ENCODE measurements at regions not wholly inside any gene's neighbourhood (a gene's known extent, or its start where the extent isn't known, plus 50 kb on each side); places are given as distances from the start of the nearest gene placed in this dataset.

DNA sequence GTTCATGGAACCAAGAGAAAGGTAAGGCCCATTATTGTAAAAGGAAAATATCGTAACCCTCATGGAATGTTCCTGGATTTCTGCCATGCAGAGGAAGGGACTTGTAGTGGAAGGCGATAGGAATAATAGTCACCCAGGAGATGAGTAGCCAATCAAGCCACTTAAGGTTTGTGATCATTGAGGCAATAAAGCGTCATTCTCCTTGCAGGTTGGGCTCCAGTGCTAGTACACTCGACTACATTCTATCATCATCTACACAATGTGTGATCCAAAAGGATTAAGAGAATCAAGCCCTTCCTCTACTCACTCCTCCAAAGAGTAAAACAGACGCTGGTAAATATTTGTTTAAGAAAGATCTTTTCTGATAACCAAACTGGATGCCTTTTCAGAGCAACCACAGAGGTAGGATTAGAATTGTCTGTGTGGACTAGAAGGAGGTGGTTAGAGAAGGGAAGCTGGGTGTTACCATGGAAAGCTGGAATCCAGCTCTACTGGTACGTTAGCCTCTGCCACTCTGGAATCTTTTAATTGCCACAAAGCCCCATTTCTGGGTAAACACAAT, 245.7 kb downstream of the IKZF2 start:
- TF ChIP-seq, protein P1, sequence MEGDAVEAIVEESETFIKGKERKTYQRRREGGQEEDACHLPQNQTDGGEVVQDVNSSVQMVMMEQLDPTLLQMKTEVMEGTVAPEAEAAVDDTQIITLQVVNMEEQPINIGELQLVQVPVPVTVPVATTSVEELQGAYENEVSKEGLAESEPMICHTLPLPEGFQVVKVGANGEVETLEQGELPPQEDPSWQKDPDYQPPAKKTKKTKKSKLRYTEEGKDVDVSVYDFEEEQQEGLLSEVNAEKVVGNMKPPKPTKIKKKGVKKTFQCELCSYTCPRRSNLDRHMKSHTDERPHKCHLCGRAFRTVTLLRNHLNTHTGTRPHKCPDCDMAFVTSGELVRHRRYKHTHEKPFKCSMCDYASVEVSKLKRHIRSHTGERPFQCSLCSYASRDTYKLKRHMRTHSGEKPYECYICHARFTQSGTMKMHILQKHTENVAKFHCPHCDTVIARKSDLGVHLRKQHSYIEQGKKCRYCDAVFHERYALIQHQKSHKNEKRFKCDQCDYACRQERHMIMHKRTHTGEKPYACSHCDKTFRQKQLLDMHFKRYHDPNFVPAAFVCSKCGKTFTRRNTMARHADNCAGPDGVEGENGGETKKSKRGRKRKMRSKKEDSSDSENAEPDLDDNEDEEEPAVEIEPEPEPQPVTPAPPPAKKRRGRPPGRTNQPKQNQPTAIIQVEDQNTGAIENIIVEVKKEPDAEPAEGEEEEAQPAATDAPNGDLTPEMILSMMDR (IDR thresholded peaks at IDR 0.05) = no peak
- no peak for TF ChIP-seq POLR2A (IDR thresholded peaks at IDR 0.05)
